ENCODE measurements at regions not wholly inside any gene's neighbourhood (a gene's known extent, or its start where the extent isn't known, plus 50 kb on each side); places are given as distances from the start of the nearest gene placed in this dataset.

GRCh38 chr2:12126318-12126717 is 379.9 kb downstream of the LPIN1 start:
- DNase-seq: no peak

- no peak for DNase-seq
These were observed 381.2 kb downstream of the LPIN1 start for GRCh38 chr2:12127638-12128037.

- DNase-seq: no peak
These were observed 385.5 kb downstream of the LPIN1 start for GRCh38 chr2:12131975-12132374.

- no peak for DNase-seq
These were observed 395.3 kb downstream of the LPIN1 start for GRCh38 chr2:12141618-12142258.

GRCh38 chr2:12151716-12152115 is 405.3 kb downstream of the LPIN1 start:
- no peak for DNase-seq

GRCh38 chr2:12152888-12153287 is 406.5 kb downstream of the LPIN1 start:
- no peak for DNase-seq

- no peak for DNase-seq
These were observed 409.0 kb downstream of the LPIN1 start for GRCh38 chr2:12155303-12156051.

- no peak for DNase-seq
These were observed 409.9 kb downstream of the LPIN1 start for GRCh38 chr2:12156349-12156748.

- DNase-seq: no peak
These were observed 414.7 kb downstream of the LPIN1 start for GRCh38 chr2:12161085-12161484.

GRCh38 chr2:12162269-12163247 is 416.1 kb downstream of the LPIN1 start:
- DNase-seq: no peak

- no peak for DNase-seq
These were observed 417.4 kb downstream of the LPIN1 start for GRCh38 chr2:12163866-12164265.

- DNase-seq: no peak
These were observed 418.3 kb downstream of the LPIN1 start for GRCh38 chr2:12164689-12165088.

- peak; percentile 92 for DNase-seq
These were observed 421.3 kb downstream of the LPIN1 start for GRCh38 chr2:12167525-12168317.

- DNase-seq: no peak
These were observed 421.9 kb downstream of the LPIN1 start for GRCh38 chr2:12168354-12168753.

- no peak for DNase-seq
These were observed 422.5 kb downstream of the LPIN1 start for GRCh38 chr2:12168791-12169388.

- peak; percentile 74 for DNase-seq
These were observed 423.3 kb downstream of the LPIN1 start for GRCh38 chr2:12169721-12170120.

- no peak for DNase-seq
These were observed 423.7 kb downstream of the LPIN1 start for GRCh38 chr2:12170121-12170520.

- no peak for DNase-seq
These were observed 427.0 kb downstream of the LPIN1 start for GRCh38 chr2:12173271-12173942.

GRCh38 chr2:12173943-12174340 is 427.5 kb downstream of the LPIN1 start:
- DNase-seq: no peak

- DNase-seq: no peak
These were observed 428.9 kb downstream of the LPIN1 start for GRCh38 chr2:12175323-12175722.

- DNase-seq: peak; percentile 97
These were observed 430.4 kb downstream of the LPIN1 start for GRCh38 chr2:12176623-12177454.
